Left cardiac atrium (tissue), 4 donors: ENCODE measurements at regions not wholly inside any gene's neighbourhood (a gene's known extent, or its start where the extent isn't known, plus 50 kb on each side); places are given as distances from the start of the nearest gene placed in this dataset.
A peak's percentile ranks its signal among the peaks of the same experiment; 100 is the strongest.
"Not testable (repeated sequence)": the region's sequence is repeated elsewhere in the genome, so short reads cannot be mapped to it uniquely, and the experiment has no call there.

Experiments
- ATAC-seq, 2 donors: fragments of 200-7000 bp; cut with Tn5 transposase; one replicate each; pipeline ENCODE4 v1.9.1; 2020; ENCODE audit warnings: mild to moderate bottlenecking in 2 of 2, moderate library complexity in 2 of 2
- DNase-seq: peaks from one replicate; pipeline ENCODE4 v3.0.0-alpha.2; 2020
- intact Hi-C, 2 donors: fragments of 100-400 bp; cut with DNase I; formaldehyde crosslinking; loops; one replicate each; pipeline versions ENCODE4 v1.14.1 to v1.15.1; 2022 to 2023
- donor health status: DM: no; HTN: yes; CAD: no.
- donor health status: DM: no; HTN: yes; CAD: no; lungs with severe emphysema.
- donor health status: DM: yes; HTN: yes; CAD: no.
- donor health status: Dilated cardiomyopathy.

DNA sequence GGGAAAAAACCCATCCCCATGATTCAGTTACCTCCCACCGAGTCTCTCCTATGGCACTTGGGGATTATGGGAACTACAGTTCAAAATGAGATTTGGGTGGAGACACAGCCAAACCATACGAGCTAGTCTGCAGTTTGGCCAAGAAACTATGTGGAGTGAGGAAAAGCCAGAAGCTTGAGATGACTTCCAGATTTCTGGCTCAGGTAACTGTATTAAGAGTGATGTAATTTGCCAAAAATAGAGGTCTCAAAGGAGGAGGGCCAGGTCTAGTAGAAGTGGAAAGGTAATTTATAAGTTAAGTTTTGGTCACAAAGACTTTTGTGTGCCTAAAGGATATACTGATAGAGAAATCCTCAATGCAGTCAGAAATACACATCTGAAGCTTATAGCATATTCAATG is 279.7 kb upstream of the MGMT start:
- intact Hi-C loops: no loop called here
- no peak for DNase-seq
- no peak for ATAC-seq

DNA sequence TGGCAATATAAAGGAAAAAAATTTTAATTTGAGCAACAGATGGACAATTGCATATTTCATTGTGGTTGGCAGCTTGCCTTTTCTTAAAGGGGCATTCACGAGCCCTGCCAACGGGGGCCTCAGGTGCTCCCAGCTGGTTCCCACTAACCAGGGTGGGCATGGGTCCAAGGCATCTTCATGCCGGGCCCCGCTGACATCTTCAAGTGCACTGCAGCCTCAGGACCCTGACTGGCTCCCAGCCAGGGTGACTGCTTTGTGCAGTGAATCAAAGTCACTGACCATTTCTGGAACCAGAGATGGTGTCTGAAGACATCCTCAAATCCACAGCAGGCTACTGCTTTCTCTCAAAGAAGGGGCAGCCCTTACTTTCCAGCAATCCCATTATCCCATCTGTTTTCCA is 275.2 kb upstream of the MGMT start:
- ATAC-seq (no peak), DNase-seq (peak; percentile 37)
- intact Hi-C loops: no loop called here

DNA sequence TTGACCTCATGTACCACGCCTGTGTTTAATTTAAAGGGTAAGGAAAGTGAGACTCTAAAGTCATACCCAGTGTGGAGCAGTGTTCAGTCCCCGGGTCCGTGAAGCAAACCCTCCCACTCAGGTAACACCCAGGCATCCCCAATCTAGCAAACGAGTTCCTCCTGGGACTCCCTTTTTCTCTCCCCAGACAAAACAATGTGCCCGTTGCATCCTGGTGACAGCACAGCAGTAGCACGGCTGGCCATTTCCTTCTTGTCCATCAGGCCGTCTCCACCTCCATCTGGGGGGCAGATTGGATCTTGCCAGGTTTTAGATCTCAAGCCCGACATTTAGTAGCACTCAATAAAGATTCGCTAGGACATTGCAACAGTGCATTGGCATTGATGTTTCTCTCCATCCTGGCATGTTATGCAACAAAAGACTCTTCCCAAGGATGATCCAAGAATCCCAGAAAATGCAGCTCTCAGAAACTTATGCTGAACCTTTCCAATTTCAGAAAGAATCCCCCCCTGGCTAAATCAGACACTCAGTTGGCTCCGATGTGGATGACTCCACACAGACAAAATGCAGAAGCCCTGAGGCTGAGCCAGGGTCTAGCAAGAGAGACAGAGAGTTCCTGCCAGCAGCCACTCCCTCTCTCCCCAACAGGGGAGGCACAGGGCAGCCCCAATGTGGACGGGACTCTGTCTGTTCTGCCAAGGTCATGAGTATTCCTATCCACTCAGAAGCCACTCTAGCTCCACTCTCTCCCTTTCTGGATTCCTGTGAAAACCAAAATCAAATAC is 274.5 kb upstream of the MGMT start:
- intact Hi-C loops: no loop called here
- peak; percentile 86 to 88 for ATAC-seq
- peak; percentile 55 for DNase-seq

DNA sequence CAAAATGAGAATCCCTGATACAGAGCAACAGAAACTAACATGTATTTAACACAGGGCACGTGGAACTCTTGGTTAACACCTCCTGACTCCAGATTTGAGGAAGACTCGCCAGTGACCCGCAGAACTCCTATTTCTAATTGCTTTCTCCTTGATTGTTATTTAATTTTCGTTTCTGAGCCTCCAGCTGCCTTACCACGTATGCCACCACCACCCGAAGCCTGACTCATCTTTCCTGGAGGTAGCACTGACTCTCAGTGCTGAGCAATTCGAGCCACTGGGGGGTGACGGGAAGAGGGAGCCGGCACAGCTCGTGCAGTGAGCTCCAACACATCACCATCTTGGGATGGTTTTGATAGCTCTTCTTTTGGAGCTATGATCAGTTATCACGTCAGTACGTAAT is 273.9 kb upstream of the MGMT start:
- peak in 1 of 2 donors; percentile 67 for ATAC-seq
- DNase-seq: no peak
- intact Hi-C loops: no loop called here

DNA sequence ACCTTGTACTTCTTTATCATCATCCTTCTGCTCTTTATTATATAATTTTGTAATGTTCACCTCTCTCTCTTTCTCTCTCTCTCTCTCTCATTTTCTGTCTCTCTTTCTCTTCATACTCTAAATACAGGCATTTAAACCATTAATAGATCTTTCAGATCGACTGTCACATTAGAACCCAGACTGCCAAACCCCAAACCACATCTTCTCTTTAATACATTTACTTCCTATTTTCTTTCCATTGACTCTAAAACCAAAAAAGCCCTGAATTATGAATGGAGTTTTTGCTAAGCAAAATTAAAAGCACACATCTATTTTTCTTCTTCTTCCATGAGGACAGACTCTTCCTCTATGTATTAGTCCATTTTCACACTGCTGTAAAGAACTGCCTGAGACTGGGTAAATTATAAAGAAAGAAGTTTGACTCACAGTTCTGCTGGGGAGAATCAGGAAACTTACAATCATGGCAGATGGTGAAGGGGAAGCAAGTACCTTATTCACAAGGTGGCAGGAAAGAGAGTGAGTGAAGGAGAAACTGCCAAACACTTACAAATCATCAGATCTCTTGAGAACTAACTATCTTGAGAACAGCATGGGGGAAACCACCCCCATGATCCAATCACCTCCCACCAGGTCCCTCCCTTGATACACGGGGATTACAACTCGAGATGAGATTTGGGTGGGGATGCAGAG is 272.7 kb upstream of the MGMT start:
- ATAC-seq (no peak), DNase-seq (no peak)
- intact Hi-C loops: no loop called here

DNA sequence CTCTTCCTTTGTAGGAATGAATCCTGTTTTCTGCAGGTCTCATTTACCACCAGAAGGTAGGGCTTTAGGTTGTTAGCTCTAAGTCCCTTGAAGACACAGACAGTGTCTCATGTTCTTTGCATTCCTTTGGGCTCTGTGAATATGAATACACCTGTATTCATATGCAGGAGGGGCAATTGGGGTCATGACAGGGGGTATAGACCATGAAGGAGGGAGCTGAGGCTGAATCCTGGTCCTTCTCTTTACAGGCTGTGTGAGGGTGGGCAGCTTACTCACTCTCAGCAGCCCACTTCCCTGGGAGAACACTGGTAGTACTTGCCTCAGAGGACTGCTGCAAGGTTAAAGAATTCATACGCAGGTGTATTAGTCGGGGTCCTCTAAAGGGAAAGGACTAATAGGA is 267.2 kb upstream of the MGMT start:
- intact Hi-C loops: no loop called here

DNA sequence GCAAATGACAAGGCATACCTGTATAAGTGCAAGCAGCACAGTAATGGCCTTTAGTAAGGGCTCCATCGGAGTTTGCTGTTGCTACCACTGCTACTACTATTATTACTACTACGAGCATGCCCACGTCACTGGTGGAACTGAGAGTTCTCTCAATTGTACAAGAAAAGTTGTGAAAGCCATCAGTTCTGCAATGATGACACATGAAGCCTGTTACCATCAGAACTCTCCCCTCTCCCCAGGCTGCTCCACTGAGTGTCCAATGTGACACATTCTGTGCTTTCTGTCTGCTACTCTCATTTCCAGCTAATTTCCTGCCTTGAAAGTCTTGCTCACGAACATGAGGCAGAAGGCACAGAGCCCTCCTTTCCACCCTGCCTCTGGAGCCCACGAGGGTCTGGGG is 263.2 kb upstream of the MGMT start:
- DNase-seq (no peak), ATAC-seq (no peak)
- intact Hi-C loops: no loop called here

More for the DNA sequence above, 267.2 kb upstream of the MGMT start:
- no peak for ATAC-seq
- DNase-seq: no peak

DNA sequence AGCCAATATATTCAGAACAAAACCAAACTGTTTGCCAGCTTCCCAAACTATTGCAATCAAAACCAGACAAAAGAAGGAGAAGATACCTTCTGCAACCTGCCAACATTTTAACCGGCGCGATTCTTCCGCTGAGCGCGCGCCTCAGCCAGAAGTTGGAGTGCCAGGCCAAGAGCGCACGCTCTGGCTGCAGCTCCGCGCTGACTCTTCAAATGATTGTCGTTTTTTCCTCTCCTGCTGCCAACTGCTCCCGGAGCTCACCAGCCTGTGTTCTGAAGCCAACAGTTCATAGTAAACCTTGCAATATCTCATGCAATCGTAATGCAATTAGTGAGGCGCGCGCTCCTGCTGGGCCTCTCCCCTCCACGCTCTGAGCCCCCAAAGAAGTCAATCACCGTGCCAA is 259.7 kb upstream of the MGMT start:
- DNase-seq (no peak), ATAC-seq (no peak)
- intact Hi-C loops: no loop called here

DNA sequence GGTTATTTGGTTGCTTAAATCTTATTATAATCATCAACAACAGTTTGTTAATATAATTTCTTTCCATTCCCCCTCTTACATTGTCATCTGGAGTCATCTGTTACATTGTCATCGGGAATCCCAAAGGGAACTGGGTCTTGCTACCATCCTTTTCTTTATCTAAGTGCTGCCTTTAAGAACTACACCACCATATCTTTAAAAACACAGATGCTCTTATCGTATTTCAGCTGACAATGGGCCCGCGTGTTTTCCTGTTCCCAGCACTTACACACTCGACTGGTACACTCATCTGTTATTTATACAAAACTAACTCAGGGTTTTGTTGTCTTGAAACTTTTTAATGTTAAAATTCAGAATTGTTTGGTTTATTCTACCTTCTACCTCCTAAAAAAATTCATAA is 256.2 kb upstream of the MGMT start:
- no peak for ATAC-seq
- intact Hi-C loops: no loop called here

DNA sequence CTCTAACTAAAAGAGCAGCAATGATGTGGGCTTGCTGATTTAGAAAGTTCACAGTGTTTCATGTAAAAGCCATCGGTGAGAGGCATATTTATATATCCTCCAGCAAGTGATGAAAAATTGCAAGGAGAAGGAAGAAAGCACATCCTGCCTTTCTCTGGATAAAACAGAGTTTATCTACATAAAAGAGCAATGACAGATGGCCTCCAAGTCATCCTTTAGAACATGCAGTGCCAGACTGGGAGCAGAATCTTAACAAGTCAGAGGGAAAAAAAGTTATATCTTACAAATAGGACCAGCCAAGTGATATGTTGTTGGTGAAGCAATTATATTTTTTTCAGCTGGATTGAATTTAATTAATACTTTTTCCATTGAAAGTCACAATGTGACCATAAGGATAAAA is 253.8 kb upstream of the MGMT start:
- no peak for DNase-seq
- intact Hi-C loops: no loop called here
- no peak for ATAC-seq

More for the DNA sequence above, 256.2 kb upstream of the MGMT start:
- DNase-seq: no peak

DNA sequence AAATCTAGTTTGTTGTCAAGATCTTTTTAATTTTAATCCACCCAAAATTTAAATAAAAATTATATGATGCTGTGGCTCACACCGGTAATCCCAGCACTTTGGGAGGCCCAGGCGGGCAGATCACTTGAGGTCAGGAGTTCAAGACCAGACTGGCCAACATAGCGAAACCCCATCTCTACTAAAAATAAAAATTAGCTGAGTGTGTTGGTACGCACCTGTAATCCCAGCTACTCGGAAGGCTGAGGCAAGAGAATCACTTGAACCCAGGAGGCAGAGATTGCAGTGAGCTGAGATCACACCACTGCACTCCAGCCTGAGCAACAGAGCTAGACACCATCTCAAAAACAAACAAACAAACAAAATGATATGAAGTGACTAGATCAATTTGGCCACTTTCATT is 253.0 kb upstream of the MGMT start:
- DNase-seq, intact Hi-C loops, ATAC-seq: not testable (repeated sequence)

DNA sequence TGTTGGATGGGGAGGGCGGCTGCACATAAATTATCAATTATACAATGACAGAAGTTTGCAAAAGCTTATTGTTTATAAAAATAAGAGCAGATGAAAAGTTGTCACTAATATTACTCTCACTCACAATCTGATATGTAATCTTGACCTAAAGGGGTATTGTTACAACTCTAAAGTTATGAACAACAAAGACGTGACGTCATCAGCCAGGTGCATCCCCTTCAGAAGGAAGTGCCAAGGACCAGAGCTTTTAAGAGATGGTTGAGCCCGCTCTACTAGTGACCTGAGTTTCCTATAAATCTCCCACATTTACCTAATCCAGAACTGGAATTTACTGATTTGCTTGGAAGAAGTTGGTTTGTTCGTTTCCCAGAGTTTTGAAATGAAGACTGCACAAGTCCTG is 247.7 kb upstream of the MGMT start:
- DNase-seq: no peak
- intact Hi-C loops: no loop called here
- ATAC-seq: no peak

DNA sequence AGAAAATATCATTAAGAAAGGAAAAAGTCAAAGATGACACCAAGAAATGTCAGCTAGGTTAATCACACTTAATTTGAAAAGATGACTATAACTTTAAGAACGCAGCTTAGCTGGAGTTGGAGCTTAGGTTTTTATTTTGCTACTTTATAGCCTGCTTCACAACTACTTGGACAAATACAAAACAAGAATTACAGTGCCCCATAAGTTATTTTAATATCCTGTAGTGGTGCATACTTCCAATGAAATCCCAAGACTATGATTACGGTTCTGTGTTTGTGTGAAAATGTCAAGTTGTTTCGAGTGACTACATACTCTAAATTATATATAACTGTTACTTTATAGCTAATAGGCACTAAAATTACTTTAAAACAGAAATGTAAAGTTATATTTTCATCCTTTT is 244.6 kb upstream of the MGMT start:
- intact Hi-C loops: no loop called here
- DNase-seq (no peak), ATAC-seq (no peak)

DNA sequence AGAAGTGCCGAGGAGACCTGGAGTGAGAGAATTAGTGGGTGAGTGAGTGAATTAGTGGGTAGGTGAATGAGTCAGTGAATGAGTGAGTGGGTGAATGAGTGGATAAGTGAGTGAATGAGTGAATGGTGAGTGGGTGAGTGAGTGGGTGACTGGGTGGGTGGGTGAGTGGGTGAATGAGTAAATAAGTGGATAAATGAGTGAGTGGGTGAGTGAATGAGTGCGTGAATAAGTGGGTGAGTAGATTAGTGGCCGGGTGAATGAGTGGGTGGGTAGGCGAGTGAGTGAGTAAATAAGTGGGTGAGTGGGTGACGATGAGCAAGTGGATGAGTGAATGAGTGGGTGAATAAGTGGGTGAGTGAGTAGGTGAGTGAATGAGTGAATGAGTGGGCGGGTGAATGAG is 243.7 kb upstream of the MGMT start:
- intact Hi-C loops: no loop called here
- DNase-seq (no peak), ATAC-seq (no peak)

DNA sequence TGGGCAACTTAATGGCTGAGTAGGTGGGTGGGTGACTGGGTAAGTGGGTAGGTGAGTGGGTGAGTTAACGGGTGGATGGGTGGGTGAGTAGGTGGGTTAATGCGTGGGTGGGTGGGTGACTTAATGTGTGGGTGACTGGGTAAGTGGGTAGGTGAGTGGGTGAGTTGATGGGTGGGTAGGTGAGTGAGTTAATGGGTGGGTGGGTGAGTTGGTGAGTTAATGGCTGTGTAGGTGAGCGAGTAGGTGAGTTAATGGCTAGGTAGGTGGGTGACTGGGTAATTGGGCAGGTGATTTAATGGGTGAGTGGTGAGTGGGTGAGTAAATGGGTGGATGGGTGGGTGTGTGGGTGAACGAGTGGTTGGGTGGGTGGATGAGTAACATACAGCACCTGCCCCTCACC is 243.0 kb upstream of the MGMT start:
- ATAC-seq: no peak

DNA sequence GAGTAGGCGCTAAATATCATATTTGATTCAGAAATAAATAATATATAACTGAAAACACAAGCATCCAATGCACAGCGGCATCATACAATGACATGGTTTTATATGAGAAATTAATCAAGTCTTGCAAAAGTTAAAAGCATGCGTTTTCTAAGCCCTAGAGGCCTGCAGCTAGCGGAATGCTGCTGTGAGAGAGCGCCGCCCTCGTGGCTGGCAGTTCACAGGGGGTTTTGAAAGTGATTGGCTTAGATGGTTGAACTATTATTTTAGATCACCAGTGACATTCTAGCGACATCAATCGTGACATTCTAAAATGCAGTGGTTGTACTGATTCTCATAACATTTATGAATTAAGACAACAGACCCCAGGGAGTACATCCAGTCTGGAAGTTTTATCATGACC is 235.2 kb upstream of the MGMT start:
- ATAC-seq: no peak
- intact Hi-C loops: no loop called here

More for the DNA sequence above, 243.0 kb upstream of the MGMT start:
- intact Hi-C loops: no loop called here
- DNase-seq: no peak

DNA sequence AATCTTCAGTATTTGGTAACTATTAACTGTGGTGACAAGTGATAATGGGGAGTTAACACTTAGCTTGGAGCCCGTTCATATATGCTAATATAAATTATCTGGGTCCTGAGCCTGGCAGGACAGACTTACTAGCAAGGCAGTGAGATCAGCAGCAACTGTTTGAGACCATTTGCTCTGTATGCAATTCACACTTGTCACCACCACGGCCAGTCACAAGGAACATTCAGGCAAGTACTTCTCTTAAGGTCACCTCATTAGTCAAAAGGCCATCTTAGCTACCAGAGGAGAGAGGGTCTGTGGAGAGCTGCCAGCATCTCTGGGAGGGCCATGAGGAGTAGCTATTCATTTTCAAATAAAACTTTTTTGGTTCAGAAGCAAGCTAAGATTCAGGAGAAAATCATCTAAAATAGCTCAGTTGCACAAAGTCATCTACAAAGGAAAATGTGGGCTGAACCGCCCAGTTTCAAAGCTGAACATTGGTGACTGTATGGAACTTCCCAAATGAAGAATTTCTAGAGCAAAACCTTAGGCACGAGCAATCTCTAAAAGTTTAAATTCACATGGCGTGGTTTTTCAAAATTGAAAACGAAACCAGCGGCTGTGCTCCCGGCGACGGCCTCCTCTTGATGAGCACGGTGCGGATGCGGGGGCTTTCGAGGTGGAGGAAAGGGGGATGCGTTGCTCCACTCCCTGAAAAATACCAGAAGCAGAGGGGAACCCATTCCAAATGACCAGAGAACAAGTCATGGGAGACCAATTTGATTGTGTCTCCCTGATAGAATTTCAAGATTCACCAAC is 233.5 kb upstream of the MGMT start:
- intact Hi-C loops: no loop called here
- no peak for DNase-seq
- ATAC-seq: no peak

More for the DNA sequence above, 235.2 kb upstream of the MGMT start:
- DNase-seq: no peak

DNA sequence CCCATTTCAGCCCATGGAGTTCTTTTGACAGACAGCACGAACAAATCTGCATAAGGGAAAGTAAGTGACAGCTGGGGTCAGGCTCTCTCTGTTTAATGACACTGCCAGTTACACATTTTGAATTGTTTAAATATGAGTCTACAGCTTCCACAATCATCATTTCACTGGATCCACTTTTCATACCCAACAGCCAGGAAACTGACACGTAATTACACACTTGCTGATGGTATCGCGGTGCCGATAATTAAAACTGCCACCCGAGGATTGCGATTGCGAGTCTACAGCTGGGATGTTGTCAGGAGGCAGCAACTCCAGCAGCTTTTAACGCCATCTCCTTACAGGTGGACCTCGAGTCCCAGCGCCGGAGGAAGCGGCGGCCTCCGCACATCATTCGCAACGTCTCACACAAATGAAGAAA is 230.8 kb upstream of the MGMT start:
- no peak for ATAC-seq
- DNase-seq: no peak
- intact Hi-C loops: no loop called here

DNA sequence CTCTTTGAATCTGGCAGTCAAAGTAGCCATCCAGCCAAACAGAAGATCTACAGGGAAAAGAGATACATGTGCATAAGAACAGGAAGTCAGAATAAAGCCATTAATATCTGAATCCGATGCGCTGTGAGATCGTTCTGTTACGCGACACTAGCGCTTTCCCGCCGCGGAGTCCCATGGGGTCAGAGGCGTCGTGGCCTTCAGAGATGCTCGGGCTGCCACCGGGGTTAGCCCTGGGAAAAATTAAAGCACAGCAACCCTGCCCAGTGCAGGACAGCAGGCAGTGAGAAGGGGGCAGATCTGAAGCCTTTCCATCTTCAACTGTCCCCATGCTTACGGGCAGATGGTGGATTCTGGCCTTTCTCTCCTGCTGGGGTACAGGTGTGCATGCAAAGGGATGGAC is 225.6 kb upstream of the MGMT start:
- intact Hi-C loops: no loop called here
- ATAC-seq: no peak
- DNase-seq: no peak

DNA sequence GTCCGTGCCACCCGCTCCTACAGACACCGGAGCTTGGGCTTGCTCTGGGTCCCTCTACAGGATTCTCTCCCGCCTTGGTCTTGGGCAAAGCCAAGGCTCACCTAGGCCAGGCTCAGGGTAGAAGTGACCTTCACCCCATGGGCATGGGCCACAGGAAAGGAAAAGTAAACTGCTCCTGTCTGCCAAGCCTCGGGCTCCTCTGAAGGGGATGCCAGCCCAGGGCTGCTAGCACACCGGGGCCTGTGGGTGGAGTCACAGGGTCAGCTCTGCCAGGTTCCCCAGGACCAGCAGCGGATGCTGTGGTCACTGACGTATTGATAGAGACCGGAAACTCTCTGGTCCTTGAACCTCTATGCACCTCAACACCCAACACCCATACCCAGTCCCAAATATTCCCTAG is 222.7 kb upstream of the MGMT start:
- DNase-seq: no peak
- intact Hi-C loops: no loop called here
- no peak for ATAC-seq
